ENCODE measurements at regions not wholly inside any gene's neighbourhood (a gene's known extent, or its start where the extent isn't known, plus 50 kb on each side); places are given as distances from the start of the nearest gene placed in this dataset.
A peak's percentile ranks its signal among the peaks of the same experiment; 100 is the strongest.
"Not testable (repeated sequence)": the region's sequence is repeated elsewhere in the genome, so short reads cannot be mapped to it uniquely, and the experiment has no call there.

- no peak for DNase-seq
Observed at GRCh38 chr12:34097213-34097612, 74.9 kb downstream of the ALG10 start.

- no peak for DNase-seq
Observed at GRCh38 chr12:34105392-34105933, 83.2 kb downstream of the ALG10 start.

DNA sequence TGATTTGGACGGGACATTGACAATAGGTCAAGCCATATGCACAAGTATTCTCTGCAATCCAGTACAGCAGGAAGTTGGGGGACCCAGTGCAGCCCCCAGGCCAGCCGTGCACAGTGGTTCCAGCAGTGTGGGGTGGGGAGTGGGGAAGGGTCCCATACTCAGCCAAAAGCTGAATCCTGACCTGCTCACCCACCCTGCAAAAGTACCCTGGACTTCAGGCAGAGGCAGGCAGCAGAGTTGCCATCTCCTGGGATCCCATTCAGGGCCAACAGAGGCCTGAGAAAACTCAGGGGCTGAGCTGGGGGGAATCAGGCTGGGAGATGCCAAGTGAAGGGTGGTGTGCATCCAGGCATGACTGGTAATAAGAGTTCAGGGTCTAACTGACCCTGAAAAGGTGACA, 83.9 kb downstream of the ALG10 start:
- no peak for DNase-seq

DNA sequence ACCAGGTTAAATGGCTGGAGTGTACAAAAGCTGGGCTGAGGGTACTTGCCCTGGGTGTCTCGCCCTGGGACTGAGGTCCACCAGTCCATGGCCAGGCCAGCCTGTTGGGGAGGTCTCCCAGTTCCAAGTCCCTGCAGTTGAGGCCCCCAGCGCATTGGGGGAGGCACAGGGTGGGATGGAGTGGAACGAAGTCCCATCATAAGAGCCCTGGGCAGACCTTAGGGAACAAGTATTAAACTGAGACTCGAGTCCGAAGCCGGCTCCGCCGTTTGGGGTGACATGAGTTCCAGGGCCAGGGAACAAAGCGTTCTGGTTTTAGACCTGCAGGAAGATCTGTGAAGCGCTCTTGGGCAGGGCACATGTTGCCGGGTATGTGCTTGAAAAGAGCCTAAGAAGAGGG, 84.7 kb downstream of the ALG10 start:
- DNase-seq, result no peak

DNA sequence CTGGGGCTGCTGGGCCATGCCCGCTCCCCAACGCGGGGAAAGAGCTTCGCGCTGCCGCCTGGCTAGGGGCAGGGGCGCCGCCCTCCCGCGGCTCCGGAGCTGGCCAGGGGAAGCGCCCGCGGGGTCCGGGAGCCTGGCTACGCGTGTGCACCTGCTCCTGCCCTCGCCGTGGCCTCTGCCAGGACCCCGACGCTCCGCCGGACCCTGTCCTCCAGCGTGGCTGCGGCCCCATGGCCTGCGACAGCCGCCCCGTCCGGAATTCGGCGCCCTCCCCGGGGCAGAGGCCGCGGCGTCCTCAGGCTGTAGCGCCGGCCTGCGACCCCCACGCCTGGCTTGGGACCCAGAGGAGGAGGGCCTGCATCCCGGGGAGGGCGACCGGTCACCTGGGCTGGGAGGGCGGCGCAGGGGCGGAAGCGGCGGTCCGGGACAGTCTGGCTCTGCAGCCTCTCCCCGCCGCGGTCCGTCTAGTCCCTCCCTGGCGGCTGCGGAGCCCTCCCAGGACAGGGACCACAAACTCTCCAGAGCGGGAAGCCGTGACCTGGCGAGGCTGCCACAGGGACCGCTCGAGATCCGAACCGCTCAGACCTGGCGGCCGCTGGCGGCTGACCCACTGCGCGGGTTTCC, 85.6 kb downstream of the ALG10 start:
- DNase-seq, result no peak

DNA sequence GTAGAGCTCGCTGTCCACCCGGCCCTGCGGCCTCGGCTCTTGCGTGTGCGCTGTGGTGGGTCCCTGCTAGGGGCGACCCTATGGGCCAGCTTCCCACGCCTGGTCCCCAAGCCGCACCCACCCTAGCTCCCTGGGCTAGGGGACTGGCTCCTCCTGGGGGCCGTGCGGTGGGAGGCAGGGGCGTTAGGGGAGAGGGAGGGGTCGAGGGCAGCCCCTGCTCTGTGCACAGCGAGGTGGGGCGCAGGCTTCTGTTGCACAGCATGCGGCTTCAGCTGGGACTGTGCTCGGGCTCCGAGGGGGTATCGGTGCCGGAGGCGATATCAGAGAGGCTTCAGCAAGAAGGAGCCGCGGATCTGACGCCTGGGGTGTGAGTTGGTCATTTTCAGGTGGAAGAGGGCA, 86.1 kb downstream of the ALG10 start:
- DNase-seq, result no peak

DNA sequence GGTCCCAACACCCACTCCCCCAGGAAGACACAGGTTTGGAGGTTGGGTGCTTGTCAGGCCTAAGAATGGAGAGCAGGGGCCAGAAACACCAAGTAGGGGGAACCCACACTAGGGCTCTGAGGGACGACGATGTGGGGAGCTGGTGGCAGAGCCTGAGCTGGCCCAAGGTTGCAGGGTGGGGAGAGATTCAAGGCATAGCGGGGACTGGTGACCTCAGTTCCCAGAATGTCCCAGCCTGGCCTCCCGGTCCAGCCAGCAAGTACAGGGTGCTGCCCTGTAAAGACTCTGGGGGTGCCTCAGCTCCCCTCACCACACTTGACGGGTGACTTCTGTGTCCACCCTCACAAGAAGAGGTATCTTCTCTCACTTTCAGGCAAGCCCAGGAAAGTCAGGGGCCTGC, 86.7 kb downstream of the ALG10 start:
- no peak for DNase-seq

DNA sequence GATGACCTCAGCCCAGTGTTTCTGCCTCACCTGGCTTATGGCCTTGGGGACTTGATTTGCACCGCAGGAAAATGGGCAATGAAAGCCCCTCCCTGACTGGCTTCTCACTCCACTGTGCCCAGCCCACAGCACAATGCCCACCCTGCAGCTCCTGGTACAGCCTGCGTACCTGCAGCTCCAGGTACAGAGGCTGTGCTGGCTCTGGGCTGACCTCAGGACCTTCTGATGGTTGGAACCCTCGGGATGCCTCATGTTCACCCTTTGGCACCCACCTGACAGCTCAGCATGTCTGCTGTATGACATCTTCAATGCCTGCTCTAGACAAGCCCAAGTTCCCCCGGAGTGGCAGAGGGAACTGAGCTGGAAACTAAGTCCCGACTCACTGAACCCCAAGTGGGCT, 87.1 kb downstream of the ALG10 start:
- DNase-seq, result no peak

GRCh38 chr12:34109909-34110531, 87.7 kb downstream of the ALG10 start:
- DNase-seq, result not testable (repeated sequence)

- no peak for DNase-seq
Observed at GRCh38 chr12:34119366-34119765, 97.1 kb downstream of the ALG10 start.

- no peak for DNase-seq
Observed at GRCh38 chr12:34121360-34121759, 99.1 kb downstream of the ALG10 start.

DNA sequence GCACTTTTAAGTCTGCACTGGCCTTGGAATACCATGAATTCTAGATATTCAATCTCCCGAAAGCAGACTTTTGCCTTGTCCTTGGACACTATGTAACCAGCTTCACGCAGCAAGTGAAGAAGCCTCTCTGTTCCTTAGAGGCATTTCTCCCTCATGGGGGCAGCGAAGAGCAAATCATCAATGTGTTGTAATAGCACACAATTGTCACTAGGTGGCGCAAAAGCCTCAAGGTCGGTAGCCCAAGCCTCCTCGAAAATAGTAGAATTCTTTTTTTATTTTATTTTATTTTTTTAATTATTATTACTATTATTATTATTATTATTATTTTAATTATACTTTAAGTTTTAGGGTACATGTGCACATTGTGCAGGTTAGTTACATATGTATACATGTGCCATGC, 100.8 kb downstream of the ALG10 start:
- peak; percentile 47 for DNase-seq

GRCh38 chr12:34124608-34125007, 102.3 kb downstream of the ALG10 start:
- DNase-seq, result no peak

- no peak for DNase-seq
Observed at GRCh38 chr12:34126239-34126641, 103.9 kb downstream of the ALG10 start.

- no peak for DNase-seq
Observed at GRCh38 chr12:34126805-34127204, 104.5 kb downstream of the ALG10 start.

DNA sequence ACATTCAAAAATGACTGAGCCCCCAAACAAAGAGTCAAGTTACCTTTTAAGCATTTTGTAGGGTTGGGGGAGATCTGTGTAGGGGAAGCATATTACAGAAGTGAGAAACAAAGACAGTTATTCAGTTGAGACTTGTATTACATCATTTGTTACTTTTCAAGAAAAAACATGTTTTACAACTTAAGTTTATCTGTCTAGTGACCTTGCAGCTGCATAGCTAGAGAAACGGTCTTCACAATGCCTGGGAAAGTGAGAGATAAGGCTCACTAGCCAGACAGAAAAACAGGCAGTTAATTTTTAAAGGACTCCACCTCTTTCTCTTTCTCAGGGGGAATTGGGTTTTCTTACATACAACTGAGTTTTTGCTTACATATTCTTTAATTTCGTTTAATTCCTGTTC, 105.1 kb downstream of the ALG10 start:
- DNase-seq, result not testable (repeated sequence)

GRCh38 chr12:34142430-34142829, 120.1 kb downstream of the ALG10 start:
- DNase-seq, result no peak

GRCh38 chr12:34151019-34151418, 128.7 kb downstream of the ALG10 start:
- DNase-seq, result no peak

- DNase-seq, result no peak
Observed at GRCh38 chr12:34163443-34163842, 141.1 kb downstream of the ALG10 start.

DNA sequence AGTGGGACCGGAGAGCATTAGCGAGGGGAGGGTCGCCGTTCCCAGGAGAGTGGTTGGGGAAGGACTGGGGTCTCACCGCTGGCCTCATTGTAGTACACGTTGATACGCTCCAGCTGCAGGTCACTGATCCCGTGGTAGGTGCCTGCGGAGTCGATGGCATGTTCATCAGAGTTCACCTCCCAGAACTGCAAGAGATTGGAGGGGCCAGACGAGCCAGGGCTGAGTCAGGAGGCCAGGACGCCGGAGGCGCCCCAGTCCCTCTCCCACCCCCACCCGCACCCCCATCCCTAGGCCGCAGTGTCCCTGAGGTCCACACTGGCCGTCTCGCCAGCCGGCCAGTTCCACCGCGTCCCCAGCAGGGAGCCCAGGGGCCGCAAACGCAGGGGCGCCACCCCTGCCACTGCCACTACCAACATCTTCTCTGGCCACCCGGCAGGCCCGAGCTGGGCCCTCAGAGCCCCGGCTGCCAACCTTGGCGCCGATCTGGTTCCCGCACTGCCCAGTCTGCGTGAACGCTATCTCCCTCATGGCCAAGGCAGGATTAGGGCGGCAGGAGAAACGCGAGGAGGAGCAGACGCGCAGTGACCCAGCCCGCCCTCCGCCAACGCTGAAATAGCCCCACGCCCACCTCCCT, 144.2 kb downstream of the ALG10 start:
- no peak for DNase-seq

- not testable (repeated sequence) for DNase-seq
Observed at GRCh38 chr12:34168507-34168906, 146.2 kb downstream of the ALG10 start.

DNA sequence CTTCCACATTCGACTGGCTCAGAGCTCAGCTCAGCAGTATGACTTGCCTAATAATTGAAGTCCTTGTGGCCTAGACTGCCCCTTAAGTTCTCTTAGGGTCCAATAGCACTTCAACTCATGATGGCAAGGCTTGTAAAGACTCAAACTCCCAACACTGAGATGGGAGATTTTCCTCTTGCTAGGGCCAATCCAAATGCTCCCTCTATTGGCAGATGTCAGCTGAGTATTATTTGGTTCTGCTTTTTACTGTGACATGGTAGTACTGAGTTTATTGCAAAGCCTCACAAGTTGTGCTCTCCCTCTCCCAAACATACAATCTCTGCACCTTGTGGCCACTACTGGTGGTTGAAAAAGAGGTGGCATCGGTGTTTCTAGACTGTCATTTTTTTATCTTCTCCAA, 164.2 kb downstream of the ALG10 start:
- DNase-seq, result no peak

DNA sequence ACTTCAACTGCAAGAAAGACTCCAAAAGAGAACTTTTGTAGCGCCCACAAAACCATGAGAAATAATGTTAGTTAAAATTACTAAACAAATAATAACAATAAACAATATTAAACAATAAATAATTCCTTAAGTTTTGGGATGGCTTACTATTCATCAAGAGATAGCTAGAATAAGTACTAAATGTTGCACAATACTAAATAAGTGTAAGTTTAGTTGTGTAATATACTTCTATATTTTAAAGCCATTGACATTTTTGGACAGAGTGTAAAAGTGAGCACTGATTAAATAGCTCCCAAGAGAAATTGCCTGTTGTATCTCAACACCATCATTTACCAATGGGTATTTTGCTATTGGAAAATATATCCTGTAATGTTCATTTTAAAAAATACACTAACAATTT, 166.7 kb downstream of the ALG10 start:
- DNase-seq, result no peak

DNA sequence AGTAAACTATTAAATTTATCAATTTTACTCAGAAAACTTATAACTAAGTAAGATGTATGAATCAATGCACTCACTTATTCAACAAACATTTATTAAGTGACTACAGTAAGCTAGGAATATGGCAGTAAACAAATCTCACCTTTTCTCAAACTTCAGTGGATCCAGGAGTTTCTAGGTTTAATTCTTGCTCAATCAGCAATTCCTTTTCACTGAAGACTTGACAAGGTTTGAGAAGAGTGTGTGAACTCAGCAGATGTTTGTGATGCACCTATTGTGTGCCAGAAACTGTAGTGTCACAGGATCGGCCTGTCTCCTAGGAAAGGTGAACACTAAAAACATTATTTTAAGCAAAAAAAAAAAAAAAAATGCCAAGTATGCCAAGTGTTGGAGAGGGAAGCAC, 167.8 kb downstream of the ALG10 start:
- DNase-seq, result no peak
